MM.1S (cell line): ENCODE measurements at regions not wholly inside any gene's neighbourhood (a gene's known extent, or its start where the extent isn't known, plus 50 kb on each side); places are given as distances from the start of the nearest gene placed in this dataset.

Experiments used
- DNase-seq: peaks from one replicate; pipeline ENCODE4 v3.0.0-alpha.2; 2015
- H2AFZ ChIP-seq: fragments of 300-600 bp; sonication (generic); 2 replicates; pipeline ENCODE4 v1.6.0; 2016; ENCODE audit warnings: antibody characterized with exemption, low read length
- H3F3A ChIP-seq: fragments of 300-600 bp; sonication (generic); 2 replicates; pipeline ENCODE4 v1.6.1; 2016; ENCODE audit warnings: mild to moderate bottlenecking, antibody characterized with exemption, low read length, moderate library complexity, mixed read lengths; ENCODE audit not compliant: insufficient read depth
- H3K27ac ChIP-seq: fragments of 300-600 bp; sonication (generic); 2 replicates; pipeline ENCODE4 v1.5.1; 2016; ENCODE audit warnings: mild to moderate bottlenecking, low read length
- H3K27me3 ChIP-seq: fragments of 300-600 bp; sonication (generic); replicated peaks from 2 replicates; pipeline ENCODE4 v1.6.0; 2016; ENCODE audit warnings: low read length; ENCODE audit not compliant: insufficient read depth
- H3K36me3 ChIP-seq: fragments of 300-600 bp; sonication (generic); replicated peaks from 2 replicates; pipeline ENCODE4 v1.6.1; 2016; ENCODE audit warnings: mild to moderate bottlenecking, low read length, mixed read lengths; ENCODE audit not compliant: insufficient read depth
- H3K4me1 ChIP-seq: fragments of 300-600 bp; sonication (generic); 2 replicates; pipeline ENCODE4 v1.6.1; 2016; ENCODE audit warnings: low read length, mixed read lengths
- H3K4me2 ChIP-seq: fragments of 300-600 bp; sonication (generic); 2 replicates; pipeline ENCODE4 v1.6.0; 2016; ENCODE audit warnings: low read depth, low read length
- H3K4me3 ChIP-seq: fragments of 300-600 bp; sonication (generic); 2 replicates; pipeline ENCODE4 v1.5.1; 2016; ENCODE audit warnings: low read length, mixed read lengths
- H3K79me2 ChIP-seq: fragments of 300-600 bp; sonication (generic); 2 replicates; pipeline ENCODE4 v1.6.1; 2016; ENCODE audit warnings: mixed run types, low read length, mixed read lengths
- H3K9ac ChIP-seq: fragments of 300-600 bp; sonication (generic); 2 replicates; pipeline ENCODE4 v1.6.1; 2016; ENCODE audit warnings: low read length, mixed read lengths
- H3K9me2 ChIP-seq: fragments of 300-600 bp; sonication (generic); replicated peaks from 2 replicates; pipeline ENCODE4 v1.6.1; 2016; ENCODE audit warnings: mild to moderate bottlenecking, low read length, mixed read lengths; ENCODE audit not compliant: insufficient read depth
- H3K9me3 ChIP-seq: fragments of 300-600 bp; sonication (generic); replicated peaks from 2 replicates; pipeline ENCODE4 v1.6.1; 2016; ENCODE audit warnings: mild to moderate bottlenecking, low read length, mixed read lengths; ENCODE audit not compliant: insufficient read depth
- H4K20me1 ChIP-seq: fragments of 300-600 bp; sonication (generic); 2 replicates; pipeline ENCODE4 v1.6.1; 2016; ENCODE audit warnings: mild to moderate bottlenecking, low read length, moderate library complexity, mixed read lengths; ENCODE audit not compliant: insufficient read depth
- CTCF ChIP-seq: fragments of 300-600 bp; sonication (generic); IDR thresholded peaks from 2 replicates; pipeline ENCODE4 v1.5.1; 2016; ENCODE audit warnings: antibody characterized with exemption, low read length, mixed read lengths
- EZH2 ChIP-seq: fragments of 300-600 bp; sonication (generic); optimal IDR thresholded peaks from 2 replicates; pipeline ENCODE3; 2017; ENCODE audit warnings: low read depth, mild to moderate bottlenecking, antibody characterized with exemption, low read length, mixed read lengths
- EZH2phosphoT487 ChIP-seq: fragments of 300-600 bp; sonication (generic); IDR thresholded peaks from 2 replicates; pipeline ENCODE4 v1.6.1; 2018; ENCODE audit warnings: antibody characterized with exemption, low read length

- H3K4me2 ChIP-seq = no peak overlapping the region
- H3K9ac ChIP-seq = no peak overlapping the region
- no peak for DNase-seq
- no peaks in the 10 kb centered on the region for H4K20me1 ChIP-seq
- H3K9me3 ChIP-seq = no peaks in the 10 kb centered on the region
- no peak for TF ChIP-seq CTCF
- TF ChIP-seq EZH2 = no peak
- no peak for TF ChIP-seq EZH2phosphoT487
- no peaks in the 10 kb centered on the region for H3K4me1 ChIP-seq
- H3K27ac ChIP-seq = no peak overlapping the region
- H3K4me3 ChIP-seq = no peak overlapping the region
- H3K36me3 ChIP-seq = no peaks in the 10 kb centered on the region
- H3F3A ChIP-seq = no peaks in the 10 kb centered on the region
- no peaks in the 10 kb centered on the region for H3K9me2 ChIP-seq
- no peak overlapping the region for H2AFZ ChIP-seq
- no peaks in the 10 kb centered on the region for H3K79me2 ChIP-seq
- H3K27me3 ChIP-seq = no peaks in the 10 kb centered on the region
Measured at GRCh38 chr12:105832806-105833205, 305.9 kb downstream of the NUAK1 start.

- TF ChIP-seq EZH2 (no peak), EZH2phosphoT487 (no peak), CTCF (no peak)
- Histone ChIP-seq H3K9me3 (no peaks in the 10 kb centered on the region), H3K4me1 (no peaks in the 10 kb centered on the region), H3K9ac (no peak overlapping the region), H3K4me2 (no peak overlapping the region), H4K20me1 (no peaks in the 10 kb centered on the region), H2AFZ (no peak overlapping the region), H3K27me3 (no peaks in the 10 kb centered on the region), H3K79me2 (no peaks in the 10 kb centered on the region), H3K4me3 (no peak overlapping the region), H3K27ac (no peak overlapping the region), H3K36me3 (no peaks in the 10 kb centered on the region), H3F3A (no peaks in the 10 kb centered on the region), H3K9me2 (no peaks in the 10 kb centered on the region)
- DNase-seq = no peak
Measured at GRCh38 chr12:105834496-105834895, 304.3 kb downstream of the NUAK1 start.

GRCh38 chr12:105835580-105836241 lies 303.0 kb downstream of the NUAK1 start:
- TF ChIP-seq EZH2 (no peak), EZH2phosphoT487 (no peak), CTCF (no peak)
- Histone ChIP-seq H3F3A (no peaks in the 10 kb centered on the region), H4K20me1 (no peaks in the 10 kb centered on the region), H3K36me3 (no peaks in the 10 kb centered on the region), H2AFZ (no peak overlapping the region), H3K79me2 (no peaks in the 10 kb centered on the region), H3K4me2 (no peak overlapping the region), H3K4me1 (no peaks in the 10 kb centered on the region), H3K9ac (no peak overlapping the region), H3K27ac (no peak overlapping the region), H3K4me3 (no peak overlapping the region), H3K27me3 (no peaks in the 10 kb centered on the region), H3K9me3 (no peaks in the 10 kb centered on the region), H3K9me2 (no peaks in the 10 kb centered on the region)
- DNase-seq = no peak
